NCI-H146 treated with DMSO at 0.1 percent for 48 hours (cell line): ENCODE measurements at regions not wholly inside any gene's neighbourhood (a gene's known extent, or its start where the extent isn't known, plus 50 kb on each side); places are given as distances from the start of the nearest gene placed in this dataset.

Source experiments
- DNase-seq: peaks from one replicate; lab custom pipeline; 2025; ENCODE audit not compliant: unreplicated experiment; lab: John Stamatoyannopoulos, UW

DNA sequence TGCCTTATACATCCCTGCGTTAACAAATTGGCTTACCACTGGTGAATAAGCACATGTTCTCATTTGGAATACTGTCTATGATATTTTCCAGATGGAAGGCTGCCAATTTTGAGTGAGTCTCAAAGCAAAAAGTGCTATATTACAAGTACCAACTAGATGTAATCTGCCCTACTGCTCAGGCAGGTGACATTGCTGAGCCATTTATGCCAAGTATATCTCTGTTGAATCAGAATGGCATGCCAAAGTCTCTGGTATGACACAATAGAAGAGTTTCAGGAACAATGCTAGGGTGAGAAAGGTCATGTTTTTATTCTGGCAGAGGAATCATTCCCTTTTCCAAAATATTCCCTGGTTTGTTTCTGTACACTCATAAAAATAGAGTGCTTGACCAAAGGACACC lies 356.5 kb downstream of the CDH9 start:
- DNase-seq, result no peak

DNA sequence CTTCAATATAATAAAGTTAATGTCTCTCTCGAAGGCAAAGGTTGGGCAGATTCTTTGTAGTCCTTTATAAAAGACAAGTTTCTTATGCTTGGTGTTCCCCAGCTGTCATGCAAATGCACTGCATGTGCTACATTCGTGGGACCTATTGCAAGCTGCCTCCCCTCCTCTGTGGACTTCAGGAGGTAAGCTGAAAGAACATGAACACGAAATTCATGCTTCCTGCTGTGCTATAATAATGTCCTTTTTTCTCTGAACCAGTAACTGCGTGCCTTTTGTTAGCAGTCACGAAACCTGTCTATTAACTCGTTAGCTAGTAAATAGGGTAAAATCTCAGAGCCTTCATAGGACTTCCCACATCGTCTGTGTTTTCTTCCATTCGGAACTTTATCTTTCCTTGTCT lies 363.5 kb downstream of the CDH9 start:
- peak; percentile 97 for DNase-seq

DNA sequence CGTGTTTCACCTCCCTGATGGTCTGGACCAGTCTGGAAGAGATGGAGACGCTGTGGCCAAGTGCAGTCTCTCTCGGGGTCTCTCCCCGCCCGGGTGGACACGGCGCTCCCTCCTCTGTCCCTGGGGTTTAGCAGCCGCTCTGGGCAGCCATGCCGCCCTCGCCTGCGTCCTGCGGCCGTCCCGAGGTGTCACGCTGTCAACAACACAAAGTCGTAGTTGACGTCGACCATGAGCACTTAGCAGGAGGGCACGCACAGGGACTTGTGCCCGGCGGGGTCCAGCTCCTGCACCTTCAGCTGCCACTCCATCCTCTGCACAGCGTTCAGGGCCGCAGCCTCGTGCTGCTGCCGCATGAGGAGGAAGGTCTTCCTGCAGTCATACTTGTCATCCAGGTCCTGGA lies 368.9 kb downstream of the CDH9 start:
- no peak for DNase-seq

DNA sequence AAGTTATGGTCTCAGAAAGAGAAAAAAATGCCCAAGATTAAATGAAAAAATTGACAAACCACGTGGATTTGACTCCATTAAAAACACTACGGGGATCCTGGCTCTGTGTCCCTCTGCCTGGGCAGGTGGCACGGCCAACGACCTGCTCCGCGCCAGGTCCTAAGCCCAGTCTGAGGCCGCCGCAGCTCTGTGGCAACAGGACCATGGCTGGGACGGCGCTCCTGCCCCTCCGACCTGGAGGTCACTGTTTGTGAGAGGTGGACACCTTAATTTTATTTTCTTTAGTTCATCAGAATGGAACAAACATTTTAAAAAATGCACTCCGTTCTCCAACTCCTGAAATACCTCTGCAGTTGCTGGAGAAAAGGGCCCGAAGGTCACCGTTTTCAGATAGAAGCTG lies 369.4 kb downstream of the CDH9 start:
- no peak for DNase-seq

DNA sequence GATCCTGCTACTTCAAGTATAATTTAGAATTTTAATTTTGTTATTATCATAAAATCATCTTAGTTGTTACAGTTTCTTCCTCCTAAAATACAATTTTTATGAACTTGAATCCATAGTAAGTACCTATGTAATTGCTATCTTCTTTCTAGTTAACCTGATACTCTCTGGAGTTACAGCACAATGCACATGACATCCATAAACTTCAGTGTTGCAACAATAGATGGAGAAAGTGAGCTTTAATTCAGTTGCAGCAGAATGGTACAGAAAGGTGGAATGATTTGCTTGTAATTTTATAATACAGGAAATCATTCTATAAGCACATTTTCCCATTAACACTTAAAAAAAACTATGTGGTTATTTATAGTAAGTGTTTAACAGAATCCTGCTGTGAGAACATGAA lies 372.0 kb downstream of the CDH9 start:
- DNase-seq, result peak; percentile 62

DNA sequence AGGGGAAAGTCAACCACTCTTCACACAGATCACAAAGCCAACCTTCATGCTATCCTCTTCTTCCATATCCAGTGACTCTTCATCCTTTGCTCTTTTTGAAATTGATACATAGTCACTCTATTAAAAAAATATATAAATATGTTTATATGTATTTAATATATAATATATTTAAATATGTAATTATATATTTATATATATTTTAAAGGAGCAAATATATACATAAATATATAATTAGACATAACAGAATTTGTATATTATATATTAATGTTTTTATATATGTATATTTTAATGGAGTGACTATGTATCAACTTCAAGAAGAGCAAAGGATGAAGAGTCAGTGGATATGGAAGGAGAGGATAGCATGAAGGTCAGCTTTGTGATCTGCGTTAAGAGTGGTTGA lies 374.9 kb downstream of the CDH9 start:
- no peak for DNase-seq

DNA sequence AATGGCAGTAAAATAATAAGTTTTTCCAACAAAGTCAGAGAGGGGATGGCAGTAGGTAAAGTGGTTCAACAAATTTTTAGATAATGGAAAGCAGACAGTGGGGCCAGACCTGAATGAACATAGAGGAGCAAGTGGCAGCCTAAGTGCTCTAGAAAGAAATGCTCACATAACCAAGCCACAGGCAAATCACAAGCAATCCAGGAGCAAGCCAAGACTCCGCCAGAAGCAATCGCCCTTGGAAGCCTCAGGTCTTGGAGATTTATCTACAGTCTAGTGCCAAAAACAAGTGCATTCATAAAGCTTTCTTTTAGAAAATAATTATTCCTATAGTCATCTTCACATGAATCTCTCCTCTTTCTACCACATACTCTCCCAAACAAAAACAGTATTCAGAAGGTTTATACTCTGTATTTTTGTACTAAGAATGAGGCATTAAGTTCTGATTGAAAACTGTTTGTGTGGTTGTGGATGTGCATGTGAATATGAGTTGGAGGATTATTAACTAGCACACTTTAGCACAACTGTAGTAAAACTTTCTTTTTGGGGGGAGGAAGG lies 375.5 kb downstream of the CDH9 start:
- DNase-seq, result no peak

DNA sequence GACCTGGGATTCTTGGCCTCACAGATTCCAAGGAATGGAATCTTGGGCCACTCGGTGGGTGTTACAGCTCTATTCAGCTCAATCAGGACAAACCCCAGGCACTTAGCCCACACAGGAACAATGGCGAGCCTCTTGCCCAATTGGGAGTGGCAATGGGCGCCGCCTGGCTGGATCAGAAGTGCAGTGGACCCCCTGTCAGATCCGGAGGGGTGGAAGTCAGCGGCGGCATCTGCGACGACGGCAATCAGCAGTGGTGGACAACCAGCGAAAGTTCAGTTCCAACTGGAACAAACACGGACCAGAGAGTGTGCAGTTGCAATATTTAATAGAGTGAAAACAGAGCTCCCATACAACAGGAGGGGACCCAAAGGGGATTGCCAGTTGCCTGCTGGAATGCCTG lies 378.3 kb downstream of the CDH9 start:
- DNase-seq, result no peak

DNA sequence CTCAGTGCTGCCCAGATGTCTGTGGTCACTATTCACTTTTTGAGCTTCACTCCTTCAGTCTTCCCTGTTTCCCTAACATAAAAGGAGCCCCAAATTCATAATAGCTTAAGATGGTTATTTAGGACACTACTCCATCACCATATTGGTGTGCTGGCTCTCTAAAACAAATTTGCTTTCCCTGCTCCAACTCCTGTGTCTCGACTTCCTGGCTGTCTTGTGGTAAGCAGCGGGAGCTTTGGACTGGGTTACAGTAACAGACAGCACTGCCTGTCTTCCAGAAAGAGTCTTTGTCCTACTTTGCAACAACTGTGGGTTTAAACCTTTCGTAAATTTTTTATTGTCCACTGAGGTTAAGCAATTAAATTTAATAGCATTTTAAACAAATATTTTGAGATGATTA lies 389.4 kb downstream of the CDH9 start:
- no peak for DNase-seq

DNA sequence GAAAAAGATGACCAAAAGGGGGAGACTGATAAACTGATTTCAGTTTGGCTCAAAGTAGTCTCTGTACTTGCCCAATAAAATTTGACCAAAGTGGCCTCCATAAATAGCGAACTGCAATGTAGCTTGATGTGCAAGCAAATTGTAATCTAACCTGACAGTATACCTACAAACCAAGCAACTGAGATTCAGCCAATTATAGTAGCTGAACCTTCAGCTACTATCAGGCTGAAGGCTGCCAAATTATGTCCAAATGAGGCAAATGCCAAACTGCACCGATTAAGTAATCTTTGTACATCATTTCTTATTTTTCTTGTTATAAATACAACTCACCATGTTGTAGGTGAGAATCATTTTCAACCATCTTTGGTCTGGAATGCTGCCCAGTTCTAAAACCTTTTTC lies 390.6 kb downstream of the CDH9 start:
- no peak for DNase-seq

DNA sequence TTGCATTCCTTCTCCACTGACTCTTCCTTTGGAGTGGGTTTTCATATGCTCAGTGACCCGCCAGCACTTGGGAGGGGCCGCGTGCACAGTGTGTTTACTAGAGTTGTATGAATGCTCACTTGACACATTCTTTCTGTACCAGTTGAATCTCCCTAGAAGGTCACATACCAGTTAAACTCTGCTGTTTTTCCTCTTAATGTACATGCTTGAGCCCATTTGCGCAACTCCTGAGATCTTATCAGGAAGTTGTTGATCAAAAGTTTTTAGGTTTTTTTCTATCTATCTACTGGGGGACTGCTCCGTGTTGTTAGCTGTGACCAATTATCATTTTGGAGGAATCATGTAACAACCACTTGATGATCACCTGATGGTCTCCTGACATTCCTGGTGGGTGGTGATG lies 392.7 kb downstream of the CDH9 start:
- no peak for DNase-seq

DNA sequence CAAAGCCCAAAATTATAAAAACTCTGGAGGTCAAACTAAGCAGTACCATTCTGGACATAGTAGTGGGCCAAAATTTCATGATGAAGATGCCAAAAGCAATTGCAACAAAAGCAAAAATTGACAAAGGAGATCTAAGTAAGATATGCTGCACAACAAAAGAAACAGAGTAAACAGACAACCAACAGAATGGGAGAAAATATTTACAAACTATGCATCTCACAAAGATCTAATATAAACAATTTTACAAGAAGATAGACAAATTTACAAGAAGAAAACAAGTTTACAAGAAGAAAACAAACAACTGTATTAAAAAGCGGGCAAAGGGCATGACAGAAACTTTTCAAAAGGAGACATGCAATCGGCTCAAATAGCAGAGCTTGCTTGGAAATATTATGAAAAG lies 396.9 kb downstream of the CDH9 start:
- DNase-seq, result no peak

DNA sequence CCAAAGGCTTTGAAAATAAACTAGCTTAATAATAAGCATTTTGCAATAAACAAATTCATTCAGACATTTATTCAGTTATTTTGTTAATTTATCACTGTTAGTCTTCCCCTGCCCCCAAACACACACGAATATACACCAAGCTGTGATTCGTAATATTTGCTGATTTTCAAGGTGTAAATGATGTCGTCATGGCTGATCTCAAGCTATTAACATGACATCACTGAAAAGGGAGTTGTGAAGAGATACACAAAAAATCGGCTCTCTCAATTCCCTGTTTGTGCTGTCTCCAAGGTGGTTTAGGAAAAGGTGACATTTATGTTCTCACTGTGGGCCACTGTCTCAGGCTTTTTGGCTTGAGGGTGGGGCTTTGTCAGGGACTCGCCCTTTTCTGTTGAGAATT lies 413.3 kb downstream of the CDH9 start:
- DNase-seq, result peak; percentile 15

DNA sequence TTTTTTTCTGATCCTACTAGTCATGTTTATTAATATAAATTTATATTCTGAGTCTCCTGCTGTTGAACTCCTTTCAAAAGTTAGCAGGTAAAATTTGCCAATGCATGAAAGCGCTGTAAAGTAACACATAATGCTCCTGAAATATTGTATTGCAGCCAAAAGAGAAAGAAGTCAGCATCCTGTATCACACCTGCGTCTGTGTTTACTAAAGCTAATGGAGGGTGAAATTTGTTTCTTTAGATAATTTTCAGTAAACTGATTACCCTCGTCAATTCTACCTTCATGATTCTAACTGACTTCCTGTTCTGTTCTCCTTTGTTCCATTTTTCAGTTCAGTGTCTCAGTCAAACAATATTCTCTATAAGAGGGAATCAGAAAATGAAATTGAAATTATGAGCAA lies 415.4 kb downstream of the CDH9 start:
- peak; percentile 99 for DNase-seq

DNA sequence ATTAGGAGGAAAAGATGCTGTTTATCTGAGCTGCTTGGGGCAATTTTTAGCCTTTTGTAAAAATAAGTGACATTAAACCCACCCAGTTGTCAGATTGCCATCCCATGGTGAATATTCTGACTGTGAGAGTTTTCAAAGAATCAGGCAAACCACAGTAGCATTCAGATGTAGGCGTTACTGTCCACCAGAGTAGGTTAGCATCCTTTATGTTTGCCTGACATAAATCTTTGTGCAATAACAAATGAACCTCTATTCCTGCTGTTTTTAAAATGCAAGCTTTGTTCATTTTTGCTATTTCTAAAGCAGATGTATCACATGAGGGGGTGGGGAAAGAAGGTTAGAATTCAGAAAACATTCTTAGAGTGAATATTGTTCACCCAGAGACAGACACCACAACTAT lies 427.8 kb downstream of the CDH9 start:
- DNase-seq, result no peak

DNA sequence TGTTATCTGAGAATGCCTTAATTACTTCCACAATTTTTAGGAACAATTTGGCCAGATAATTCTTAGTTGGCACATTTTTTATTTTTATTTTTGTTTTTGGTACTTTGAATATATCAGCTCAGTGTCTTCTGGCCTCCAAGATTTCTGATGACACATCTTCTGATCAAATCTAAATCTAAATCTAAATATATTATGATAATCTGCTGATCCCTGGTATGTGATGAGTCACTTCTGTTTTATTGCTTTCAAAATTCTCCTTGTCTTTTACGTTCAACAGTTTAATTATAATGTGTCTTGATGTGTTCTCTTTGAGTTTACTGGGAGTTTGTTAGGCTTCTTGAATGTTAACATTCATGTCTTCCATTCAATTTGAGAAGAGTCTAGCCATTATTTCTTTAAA lies 436.8 kb downstream of the CDH9 start:
- DNase-seq, result no peak

DNA sequence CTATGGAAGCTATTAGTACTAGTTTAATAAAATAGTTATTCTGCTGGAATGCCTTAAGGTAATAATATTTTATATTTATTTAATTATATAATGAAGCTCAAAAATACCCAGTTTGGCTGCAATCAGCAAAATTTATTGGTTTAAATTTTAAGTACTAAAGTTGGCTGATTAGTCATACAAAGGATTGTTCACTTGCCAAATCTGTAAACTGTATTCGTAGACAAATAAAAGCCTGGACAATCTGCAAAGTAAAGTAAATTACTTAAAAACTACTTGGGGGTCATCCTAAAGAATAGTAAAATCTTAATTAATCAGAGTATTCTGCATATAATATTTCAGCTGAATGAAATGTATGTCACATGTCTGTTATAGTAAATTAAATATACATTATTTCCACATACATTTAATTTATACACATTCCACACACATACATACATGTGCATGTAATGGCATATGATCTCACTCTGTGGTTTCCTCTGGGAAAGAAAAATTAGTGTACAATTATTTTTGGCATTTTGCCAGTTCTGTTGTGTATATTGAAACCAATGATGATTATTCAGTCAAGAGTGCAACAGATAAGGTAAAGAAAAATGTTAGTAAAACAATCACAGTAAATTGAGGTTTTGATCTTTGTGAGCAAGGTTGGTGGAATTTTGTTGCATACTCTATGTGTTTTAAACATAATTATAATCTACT lies 455.9 kb downstream of the CDH9 start:
- DNase-seq, result no peak

DNA sequence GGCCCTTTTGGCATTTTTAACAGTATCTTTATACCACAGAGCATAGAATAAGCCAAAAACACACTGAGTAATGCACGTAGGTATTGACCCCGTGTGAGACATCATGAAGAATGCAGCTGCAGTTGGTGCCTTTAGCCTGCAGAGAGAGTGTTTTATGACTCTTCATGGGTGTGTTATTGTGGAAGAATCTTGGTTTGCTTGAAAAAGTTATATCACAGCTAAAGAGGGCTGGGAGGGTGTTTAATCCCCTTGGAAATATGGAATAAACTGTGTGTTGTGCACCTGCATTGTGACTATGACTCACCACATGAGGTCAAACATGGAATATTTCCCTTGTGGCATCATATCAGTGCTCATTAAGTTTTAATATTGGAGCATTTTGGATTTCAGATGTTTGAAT lies 458.7 kb downstream of the CDH9 start:
- no peak for DNase-seq

DNA sequence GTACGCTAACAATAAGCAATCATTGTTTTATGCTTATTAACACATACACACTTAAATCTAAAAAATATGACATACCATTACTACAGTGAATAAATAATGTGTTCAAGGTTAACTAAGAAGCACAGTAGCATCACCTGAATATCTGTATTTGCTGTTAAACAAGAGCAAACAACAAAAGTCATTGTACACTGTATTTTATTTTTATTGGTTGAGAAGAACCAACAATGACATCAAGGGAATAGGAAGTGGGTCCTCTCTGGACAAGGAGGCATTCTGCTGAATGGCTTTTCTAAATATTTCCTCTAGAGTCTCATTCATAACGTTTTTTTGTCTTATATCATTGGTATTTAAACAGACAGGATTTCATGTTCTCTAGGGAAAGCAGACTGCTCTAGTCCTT lies 460.4 kb downstream of the CDH9 start:
- no peak for DNase-seq

DNA sequence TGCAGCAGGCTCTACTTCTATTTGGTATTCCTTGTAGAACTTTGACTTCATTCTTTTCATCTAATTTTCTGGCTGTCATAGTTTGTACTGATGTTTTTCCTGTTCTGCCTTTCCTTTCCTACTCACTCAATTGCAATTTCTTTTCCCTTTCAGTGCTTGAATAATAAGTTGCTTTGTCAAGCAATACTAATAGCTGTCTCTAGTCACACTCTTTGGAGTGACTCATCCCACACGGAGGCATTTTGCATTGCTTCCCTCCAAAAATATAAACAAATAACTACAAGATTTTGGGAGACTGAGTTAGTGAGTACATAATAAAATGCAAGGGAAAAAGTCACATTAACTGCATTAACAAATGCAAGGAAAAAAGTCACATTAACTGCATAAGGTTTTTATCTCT lies 465.9 kb downstream of the CDH9 start:
- no peak for DNase-seq

DNA sequence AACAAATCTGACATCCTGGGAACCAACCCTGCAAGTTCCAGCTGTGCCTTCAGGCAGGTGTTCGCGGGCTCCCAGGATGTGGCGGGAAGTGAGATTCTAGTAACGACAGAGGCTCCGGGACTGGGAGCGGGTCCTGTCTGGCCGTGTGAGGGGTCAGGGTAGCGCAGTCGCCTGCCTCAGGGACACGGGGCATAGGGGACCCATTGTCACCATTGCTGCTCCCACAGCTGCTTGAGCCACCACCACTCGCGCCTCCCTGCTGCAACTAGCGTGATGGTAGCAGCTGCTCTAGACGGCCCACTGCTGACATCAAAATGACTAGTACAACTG lies 468.5 kb downstream of the CDH9 start:
- no peak for DNase-seq

DNA sequence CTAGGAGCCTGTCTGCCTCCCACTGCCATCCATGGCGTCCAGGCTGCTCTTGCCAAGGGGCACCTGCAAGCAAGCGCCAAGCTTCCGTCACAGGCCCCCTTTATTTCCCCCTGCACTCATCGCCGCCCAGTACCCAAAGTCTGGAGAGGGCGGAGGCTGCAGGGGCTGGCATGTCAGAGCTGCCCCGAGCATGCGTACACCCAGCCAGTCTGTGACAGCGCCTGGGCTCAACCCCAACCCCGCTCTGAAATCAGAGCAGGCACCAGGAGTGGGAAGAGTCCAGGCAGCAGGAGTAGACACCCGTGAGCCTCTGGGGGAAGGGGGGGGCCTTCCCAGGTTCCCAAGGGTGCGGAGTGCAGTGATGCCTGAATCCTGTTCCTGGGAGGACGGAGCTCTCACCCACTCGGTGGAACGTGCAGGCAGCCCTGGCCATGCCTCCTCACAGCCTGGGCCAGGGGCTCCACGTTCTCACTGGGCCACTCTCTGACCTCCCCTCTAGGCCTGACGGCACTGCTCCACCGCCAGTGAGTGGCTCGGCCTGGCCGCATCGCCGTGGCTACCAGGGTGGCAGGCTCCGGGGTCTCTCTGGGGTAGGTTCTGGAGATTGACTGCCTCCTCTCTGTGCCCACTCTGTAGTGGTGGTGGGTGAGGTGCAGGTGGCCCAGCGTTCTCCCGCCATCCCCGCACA lies 469.0 kb downstream of the CDH9 start:
- no peak for DNase-seq

DNA sequence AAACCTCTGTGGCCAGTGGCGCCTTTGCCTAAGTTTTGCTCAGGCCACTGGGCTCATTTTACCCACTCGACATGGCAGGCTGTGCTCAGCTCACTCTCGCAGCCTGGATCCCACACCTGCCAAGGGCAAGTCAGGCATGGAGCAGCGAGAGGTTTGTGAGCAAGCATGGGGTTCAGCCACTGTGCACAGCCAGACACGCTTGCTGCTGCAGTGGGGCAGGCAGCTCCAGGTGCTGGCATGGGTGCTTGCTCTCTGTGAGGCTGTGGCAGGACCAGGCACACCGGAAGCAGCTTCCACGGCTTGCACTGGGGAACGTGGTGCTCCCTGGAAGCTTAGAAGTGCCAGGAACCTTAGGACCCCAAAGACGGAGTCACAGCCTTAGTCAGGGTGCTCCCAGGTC lies 470.1 kb downstream of the CDH9 start:
- DNase-seq, result no peak
